GM23338 (cell line): ENCODE measurements at regions not wholly inside any gene's neighbourhood (a gene's known extent, or its start where the extent isn't known, plus 50 kb on each side); places are given as distances from the start of the nearest gene placed in this dataset.

Experiments
- ATAC-seq: fragments of 200-7000 bp; cut with Tn5 transposase; 3 replicates; pipeline ENCODE4 v1.9.1; 2020
- DNase-seq: peaks from one replicate; pipeline ENCODE4 v3.0.0-alpha.2; 2015; ENCODE audit warnings: low spot score
- H2AFZ ChIP-seq: fragments of 200-600 bp; sonication (generic); 2 replicates; pipeline ENCODE4 v1.8.0; 2016; ENCODE audit warnings: antibody characterized with exemption, mild to moderate bottlenecking, moderate library complexity
- H3F3A ChIP-seq: fragments of 200-600 bp; sonication (generic); replicated peaks from 2 replicates; pipeline ENCODE4 v1.8.0; 2017; ENCODE audit warnings: antibody characterized with exemption, mixed run types, low read depth
- H3K27ac ChIP-seq: fragments of 200-600 bp; sonication (generic); 2 replicates; pipeline ENCODE4 v1.6.1; 2016; ENCODE audit warnings: low read depth
- H3K27me3 ChIP-seq: fragments of 200-600 bp; sonication (generic); 2 replicates; pipeline ENCODE4 v1.8.0; 2016; ENCODE audit warnings: mild to moderate bottlenecking, mixed run types, moderate library complexity; ENCODE audit not compliant: insufficient read depth
- H3K36me3 ChIP-seq: fragments of 200-600 bp; sonication (generic); 2 replicates; pipeline ENCODE4 v1.8.0; 2016; ENCODE audit warnings: mild to moderate bottlenecking; ENCODE audit not compliant: insufficient read depth
- H3K4me1 ChIP-seq: fragments of 200-600 bp; sonication (generic); 2 replicates; pipeline ENCODE4 v1.8.0; 2016; ENCODE audit warnings: mild to moderate bottlenecking, moderate library complexity; ENCODE audit not compliant: insufficient read depth
- H3K4me2 ChIP-seq: fragments of 200-600 bp; sonication (generic); 2 replicates; pipeline ENCODE4 v1.7.1; 2017; ENCODE audit warnings: mixed run types
- H3K4me3 ChIP-seq: fragments of 200-600 bp; sonication (generic); 2 replicates; pipeline ENCODE4 v1.6.1; 2016; ENCODE audit warnings: mixed run types
- H3K79me2 ChIP-seq: fragments of 200-600 bp; sonication (generic); replicated peaks from 2 replicates; pipeline ENCODE4 v1.8.0; 2017; ENCODE audit warnings: mild to moderate bottlenecking; ENCODE audit not compliant: insufficient read depth
- H3K9me2 ChIP-seq: fragments of 200-600 bp; sonication (generic); 2 replicates; pipeline ENCODE4 v1.8.0; 2017; ENCODE audit not compliant: insufficient read depth
- H4K20me1 ChIP-seq: fragments of 200-600 bp; sonication (generic); replicated peaks from 2 replicates; pipeline ENCODE4 v1.8.0; 2017; ENCODE audit warnings: mild to moderate bottlenecking; ENCODE audit not compliant: insufficient read depth
- H3K27ac Mint-ChIP-seq: 2 replicates; pipeline ENCODE4 v1.8.0; 2020; ENCODE audit warnings: inconsistent platforms, mild to moderate bottlenecking, moderate library complexity, mixed read lengths
- H3K27me3 Mint-ChIP-seq: 3 replicates; pipeline ENCODE4 v1.8.0; 2022; ENCODE audit warnings: low read depth, mild to moderate bottlenecking, moderate library complexity, mixed read lengths, inconsistent platforms; ENCODE audit not compliant: insufficient read depth, poor library complexity
- H3K36me3 Mint-ChIP-seq: 3 replicates; pipeline ENCODE4 v1.8.0; 2021; ENCODE audit warnings: low read depth, mild to moderate bottlenecking, inconsistent platforms, moderate library complexity, mixed read lengths
- H3K4me1 Mint-ChIP-seq: 3 replicates; pipeline ENCODE4 v1.8.0; 2020; ENCODE audit warnings: mild to moderate bottlenecking, inconsistent platforms, mixed read lengths
- H3K4me3 Mint-ChIP-seq: 3 replicates; pipeline ENCODE4 v1.8.0; 2021; ENCODE audit warnings: moderate library complexity, mild to moderate bottlenecking, inconsistent platforms, mixed read lengths
- H3K9me3 Mint-ChIP-seq: 3 replicates; pipeline ENCODE4 v1.8.0; 2020; ENCODE audit warnings: moderate library complexity, mild to moderate bottlenecking, inconsistent platforms, mixed read lengths
- CREB1 ChIP-seq: fragments of 250-450 bp; sonication (Bioruptor Pico); IDR thresholded peaks from 2 replicates; pipeline ENCODE4 v1.5.0; 2020; ENCODE audit warnings: low read depth, mild to moderate bottlenecking, moderate library complexity
- ETS1 ChIP-seq: IDR thresholded peaks from 2 replicates; pipeline ENCODE4 v1.6.1; 2016; ENCODE audit warnings: antibody characterized with exemption
- EZH2 ChIP-seq: fragments of 200-600 bp; sonication (generic); IDR thresholded peaks from one replicate; pipeline ENCODE4 v1.8.0; 2017; ENCODE audit warnings: antibody characterized with exemption, mild to moderate bottlenecking, low read depth; ENCODE audit not compliant: unreplicated experiment
- EZH2phosphoT487 ChIP-seq: fragments of 200-600 bp; sonication (generic); IDR thresholded peaks from one replicate; pipeline ENCODE4 v1.8.1; 2018; ENCODE audit warnings: antibody characterized with exemption; ENCODE audit not compliant: unreplicated experiment
- NANOG ChIP-seq: IDR thresholded peaks from 2 replicates; pipeline ENCODE4 v1.6.1; 2016; ENCODE audit warnings: antibody characterized with exemption, borderline replicate concordance
- POLR2AphosphoS5 ChIP-seq: IDR thresholded peaks from 2 replicates; pipeline ENCODE4 v1.6.1; 2016; ENCODE audit warnings: antibody characterized with exemption, low read depth
- REST ChIP-seq: IDR thresholded peaks from one replicate; pipeline ENCODE4 v1.6.1; 2018; ENCODE audit warnings: antibody characterized with exemption; ENCODE audit not compliant: unreplicated experiment
- STAT1 ChIP-seq: IDR thresholded peaks from one replicate; pipeline ENCODE4 v1.6.1; 2016; ENCODE audit warnings: antibody characterized with exemption; ENCODE audit not compliant: unreplicated experiment
- ZNF114 ChIP-seq: fragments of 250-450 bp; sonication (Bioruptor Pico); IDR thresholded peaks from 2 replicates; pipeline ENCODE4 v1.5.0; 2020; ENCODE audit warnings: mild to moderate bottlenecking, moderate library complexity
- ZNF331 ChIP-seq: fragments of 250-450 bp; sonication (Bioruptor Pico); IDR thresholded peaks from 2 replicates; pipeline ENCODE4 v1.5.0; 2020; ENCODE audit warnings: low read depth, mild to moderate bottlenecking, moderate library complexity
- ZNF462 ChIP-seq: fragments of 250-450 bp; sonication (Bioruptor Pico); IDR thresholded peaks from 2 replicates; pipeline ENCODE4 v1.5.0; 2020; ENCODE audit warnings: mild to moderate bottlenecking, moderate library complexity

- Mint-ChIP-seq H3K27ac (no peak overlapping the region), H3K4me1 (peaks cover 17% of the 10 kb centered on the region), H3K36me3 (no peaks in the 10 kb centered on the region; the same call in 2 of the 3 replicates), H3K4me3 (no peak overlapping the region), H3K9me3 (no peaks in the 10 kb centered on the region), H3K27me3 (no peaks in the 10 kb centered on the region)
- Histone ChIP-seq H3F3A (no peaks in the 10 kb centered on the region), H3K27ac (no peak overlapping the region), H3K4me2 (peak overlapping the region; percentile 66), H3K9me2 (0 out of 2 replicates have a peak, but pooled peaks cover 5% of the 10 kb centered on the region), H3K36me3 (no peaks in the 10 kb centered on the region), H4K20me1 (no peaks in the 10 kb centered on the region), H3K79me2 (no peaks in the 10 kb centered on the region), H3K4me1 (peaks cover 9% of the 10 kb centered on the region), H2AFZ (peak overlapping the region; percentile 43), H3K27me3 (no peaks in the 10 kb centered on the region), H3K4me3 (no peak overlapping the region)
- TF ChIP-seq NANOG (no peak), POLR2AphosphoS5 (no peak), STAT1 (no peak), ETS1 (no peak), ZNF114 (no peak), ZNF331 (CRISPR knock-in tag) (no peak), ZNF462 (CRISPR knock-in tag) (no peak), EZH2 (no peak), CREB1 (CRISPR knock-in tag) (no peak), EZH2phosphoT487 (no peak), REST (no peak)
- peak; percentile 22 for DNase-seq
- ATAC-seq: peak; percentile 22; the same call in 1 of the 3 replicates
These were observed 1329.0 kb upstream of the WWC1 start for GRCh38 chr5:166962461-166962860.
